ENCODE measurements at regions not wholly inside any gene's neighbourhood (a gene's known extent, or its start where the extent isn't known, plus 50 kb on each side); places are given as distances from the start of the nearest gene placed in this dataset.

GRCh38 chr13:81671064-81671463 is 1330.1 kb upstream of the SPRY2 start:
- H3K27me3 ChIP-seq (ENCODE audit: control insufficient read depth, insufficient read depth, low read length): no peaks in the 10 kb centered on the region
- no peak overlapping the region for H3K9ac ChIP-seq (ENCODE audit: low read depth, low read length)
- no peak overlapping the region for H3K4me3 ChIP-seq (ENCODE audit: low read depth, low read length)
- H3K36me3 ChIP-seq (ENCODE audit: control insufficient read depth, insufficient read depth, low read length): no peaks in the 10 kb centered on the region
- peaks cover 10% of the 10 kb centered on the region for H3K4me1 ChIP-seq (ENCODE audit: control insufficient read depth, insufficient read depth, low read length)
- H3K9me3 ChIP-seq (ENCODE audit: control insufficient read depth, insufficient read depth, low read length): no peaks in the 10 kb centered on the region

GRCh38 chr13:81670048-81670447 is 1329.1 kb upstream of the SPRY2 start:
- Histone ChIP-seq H3K9ac (ENCODE audit: low read depth, low read length) (no peak overlapping the region), H3K9me3 (ENCODE audit: control insufficient read depth, insufficient read depth, low read length) (no peaks in the 10 kb centered on the region), H3K36me3 (ENCODE audit: control insufficient read depth, insufficient read depth, low read length) (no peaks in the 10 kb centered on the region), H3K4me3 (ENCODE audit: low read depth, low read length) (no peak overlapping the region), H3K4me1 (ENCODE audit: control insufficient read depth, insufficient read depth, low read length) (peaks cover 10% of the 10 kb centered on the region), H3K27me3 (ENCODE audit: control insufficient read depth, insufficient read depth, low read length) (no peaks in the 10 kb centered on the region)

GRCh38 chr13:81664872-81665271 is 1323.9 kb upstream of the SPRY2 start:
- no peak overlapping the region for H3K9ac ChIP-seq (ENCODE audit: low read depth, low read length)
- H3K36me3 ChIP-seq (ENCODE audit: control insufficient read depth, insufficient read depth, low read length): no peaks in the 10 kb centered on the region
- no peaks in the 10 kb centered on the region for H3K9me3 ChIP-seq (ENCODE audit: control insufficient read depth, insufficient read depth, low read length)
- H3K27me3 ChIP-seq (ENCODE audit: control insufficient read depth, insufficient read depth, low read length): no peaks in the 10 kb centered on the region
- peaks cover 5% of the 10 kb centered on the region for H3K4me1 ChIP-seq (ENCODE audit: control insufficient read depth, insufficient read depth, low read length)
- H3K4me3 ChIP-seq (ENCODE audit: low read depth, low read length): no peak overlapping the region

DNA sequence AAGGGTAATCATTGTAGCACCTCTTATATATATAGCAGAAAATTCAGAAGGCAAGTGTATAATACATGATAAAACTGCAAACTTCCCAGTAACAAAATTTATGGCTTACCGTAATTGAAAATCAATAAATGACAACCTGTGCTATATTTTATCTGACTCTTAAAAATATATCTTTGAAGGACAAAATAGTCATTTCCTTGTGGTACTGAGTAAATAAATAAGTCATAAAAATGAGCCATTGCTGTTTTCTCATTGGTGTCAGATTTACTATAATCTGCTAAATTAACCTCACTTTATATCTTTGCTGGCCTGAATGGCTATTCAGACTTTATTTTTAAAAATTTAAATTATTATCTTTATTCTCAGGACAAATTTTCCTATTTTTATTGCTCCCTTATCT is 1319.1 kb upstream of the SPRY2 start:
- no peak overlapping the region for H3K9ac ChIP-seq (ENCODE audit: low read depth, low read length)
- H3K36me3 ChIP-seq (ENCODE audit: control insufficient read depth, insufficient read depth, low read length): no peaks in the 10 kb centered on the region
- no peaks in the 10 kb centered on the region for H3K4me1 ChIP-seq (ENCODE audit: control insufficient read depth, insufficient read depth, low read length)
- H3K9me3 ChIP-seq (ENCODE audit: control insufficient read depth, insufficient read depth, low read length): no peaks in the 10 kb centered on the region
- no peak overlapping the region for H3K4me3 ChIP-seq (ENCODE audit: low read depth, low read length)
- H3K27me3 ChIP-seq (ENCODE audit: control insufficient read depth, insufficient read depth, low read length): no peaks in the 10 kb centered on the region

DNA sequence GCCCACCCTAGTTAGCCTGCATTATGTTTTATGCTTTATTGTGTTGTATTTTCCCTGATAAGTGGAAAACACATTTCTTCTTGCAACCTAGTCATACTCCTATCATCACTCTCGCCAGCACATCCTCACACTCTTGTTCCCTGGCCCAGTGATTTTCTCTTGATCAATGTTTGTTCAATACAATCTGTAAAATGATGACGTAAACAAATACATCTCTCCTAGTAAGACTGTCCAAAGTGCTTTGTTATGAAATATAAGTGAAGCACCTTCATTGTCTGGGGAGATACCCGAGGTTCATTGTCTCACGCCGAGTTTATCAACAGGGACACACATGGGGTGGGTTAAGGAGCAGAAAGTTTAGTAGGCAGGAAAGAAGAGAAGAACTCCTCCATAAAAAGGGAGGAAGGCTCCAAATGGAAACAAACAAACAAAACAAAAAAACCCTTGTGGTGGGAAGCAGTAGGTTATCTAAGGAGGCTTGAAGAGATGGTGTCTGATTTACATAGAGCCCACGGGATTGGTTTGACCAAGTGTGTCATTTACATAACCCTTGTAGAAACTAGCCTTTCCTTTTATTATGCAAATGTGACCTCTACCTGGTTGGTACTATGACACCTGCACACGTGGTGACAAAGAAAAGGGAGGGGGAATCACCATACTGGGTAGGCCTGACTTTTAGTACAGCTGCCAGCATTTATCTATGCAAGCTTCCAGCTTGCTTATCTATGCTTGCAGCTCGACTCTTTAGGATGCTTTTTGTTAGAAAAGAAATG is 1317.9 kb upstream of the SPRY2 start:
- Histone ChIP-seq H3K27me3 (ENCODE audit: control insufficient read depth, insufficient read depth, low read length) (no peaks in the 10 kb centered on the region), H3K9me3 (ENCODE audit: control insufficient read depth, insufficient read depth, low read length) (no peaks in the 10 kb centered on the region), H3K9ac (ENCODE audit: low read depth, low read length) (no peak overlapping the region), H3K4me3 (ENCODE audit: low read depth, low read length) (no peak overlapping the region), H3K4me1 (ENCODE audit: control insufficient read depth, insufficient read depth, low read length) (no peaks in the 10 kb centered on the region), H3K36me3 (ENCODE audit: control insufficient read depth, insufficient read depth, low read length) (no peaks in the 10 kb centered on the region)

GRCh38 chr13:81639984-81640582 is 1299.2 kb upstream of the SPRY2 start:
- H3K36me3 ChIP-seq (ENCODE audit: control insufficient read depth, insufficient read depth, low read length): no peaks in the 10 kb centered on the region
- H3K4me1 ChIP-seq (ENCODE audit: control insufficient read depth, insufficient read depth, low read length): no peaks in the 10 kb centered on the region
- H3K9me3 ChIP-seq (ENCODE audit: control insufficient read depth, insufficient read depth, low read length): no peaks in the 10 kb centered on the region
- no peaks in the 10 kb centered on the region for H3K27me3 ChIP-seq (ENCODE audit: control insufficient read depth, insufficient read depth, low read length)
- no peak overlapping the region for H3K4me3 ChIP-seq (ENCODE audit: low read depth, low read length)
- H3K9ac ChIP-seq (ENCODE audit: low read depth, low read length): no peak overlapping the region

DNA sequence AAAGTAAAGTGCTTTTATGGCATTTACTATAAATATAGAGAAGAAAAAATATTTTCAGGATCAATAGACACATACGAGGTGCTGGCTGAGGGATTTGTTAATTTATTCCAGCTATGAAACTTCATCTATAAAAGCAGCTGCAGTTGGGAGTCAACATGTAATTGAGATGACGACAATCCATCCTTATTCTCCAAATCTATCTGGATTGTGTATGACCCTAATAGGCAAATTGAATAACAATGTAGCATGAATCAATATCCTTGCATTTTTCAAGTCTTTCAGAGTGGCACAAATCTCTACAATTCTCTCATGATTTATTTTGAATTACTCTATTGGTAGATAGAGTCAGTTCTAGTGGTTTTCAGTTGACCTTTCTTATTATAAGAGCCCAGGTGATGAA is 1296.5 kb upstream of the SPRY2 start:
- H3K9ac ChIP-seq (ENCODE audit: low read depth, low read length): no peak overlapping the region

DNA sequence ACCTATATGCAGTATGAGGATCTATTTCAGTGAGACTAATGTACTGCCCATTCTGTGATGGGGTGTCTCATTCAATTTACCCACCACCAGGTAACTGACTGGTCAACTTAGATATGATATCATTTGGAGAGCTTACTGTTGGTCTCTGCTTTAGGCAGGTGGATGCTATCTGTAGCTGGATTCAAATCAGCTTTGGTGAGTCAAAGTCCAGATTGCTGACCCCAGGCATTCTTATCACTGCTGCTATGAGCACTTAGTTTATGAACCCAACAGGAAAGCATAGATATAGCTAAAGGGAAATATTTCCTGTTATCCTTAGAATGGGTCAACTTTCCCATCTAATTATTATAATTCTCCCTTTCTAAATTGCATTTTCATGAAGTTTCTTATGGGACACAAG is 1295.2 kb upstream of the SPRY2 start:
- Histone ChIP-seq H3K9ac (ENCODE audit: low read depth, low read length) (no peak overlapping the region), H3K27me3 (ENCODE audit: control insufficient read depth, insufficient read depth, low read length) (no peaks in the 10 kb centered on the region), H3K36me3 (ENCODE audit: control insufficient read depth, insufficient read depth, low read length) (no peaks in the 10 kb centered on the region), H3K4me3 (ENCODE audit: low read depth, low read length) (no peak overlapping the region), H3K4me1 (ENCODE audit: control insufficient read depth, insufficient read depth, low read length) (no peaks in the 10 kb centered on the region), H3K9me3 (ENCODE audit: control insufficient read depth, insufficient read depth, low read length) (no peaks in the 10 kb centered on the region)

More for the DNA sequence above, 1296.5 kb upstream of the SPRY2 start:
- H3K27me3 ChIP-seq (ENCODE audit: control insufficient read depth, insufficient read depth, low read length): no peaks in the 10 kb centered on the region
- no peak overlapping the region for H3K4me3 ChIP-seq (ENCODE audit: low read depth, low read length)
- H3K4me1 ChIP-seq (ENCODE audit: control insufficient read depth, insufficient read depth, low read length): no peaks in the 10 kb centered on the region
- no peaks in the 10 kb centered on the region for H3K36me3 ChIP-seq (ENCODE audit: control insufficient read depth, insufficient read depth, low read length)
- no peaks in the 10 kb centered on the region for H3K9me3 ChIP-seq (ENCODE audit: control insufficient read depth, insufficient read depth, low read length)

DNA sequence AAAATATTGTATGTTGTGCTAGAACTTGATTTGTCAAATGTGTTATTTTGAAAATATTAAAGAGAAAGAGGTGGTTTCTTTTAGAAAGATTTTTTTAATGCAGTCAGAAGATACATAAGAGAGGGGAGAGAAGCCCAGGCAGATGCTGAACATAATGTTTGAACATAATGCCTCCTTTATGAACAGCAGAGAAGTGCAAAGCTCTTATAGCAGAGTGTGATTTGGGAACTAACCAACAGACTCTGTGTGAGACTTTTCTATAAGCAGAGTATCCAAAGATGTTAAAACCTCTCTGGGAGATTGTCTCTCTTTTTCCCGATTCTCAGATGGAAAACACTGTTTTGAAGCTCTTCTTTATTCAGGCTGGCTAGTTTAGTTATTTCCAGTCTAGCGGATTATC is 1274.1 kb upstream of the SPRY2 start:
- Histone ChIP-seq H3K36me3 (ENCODE audit: control insufficient read depth, insufficient read depth, low read length) (no peaks in the 10 kb centered on the region), H3K27me3 (ENCODE audit: control insufficient read depth, insufficient read depth, low read length) (no peaks in the 10 kb centered on the region), H3K9ac (ENCODE audit: low read depth, low read length) (no peak overlapping the region), H3K9me3 (ENCODE audit: control insufficient read depth, insufficient read depth, low read length) (no peaks in the 10 kb centered on the region), H3K4me1 (ENCODE audit: control insufficient read depth, insufficient read depth, low read length) (no peaks in the 10 kb centered on the region), H3K4me3 (ENCODE audit: low read depth, low read length) (no peak overlapping the region)

GRCh38 chr13:81610644-81611043 is 1269.7 kb upstream of the SPRY2 start:
- no peaks in the 10 kb centered on the region for H3K4me1 ChIP-seq (ENCODE audit: control insufficient read depth, insufficient read depth, low read length)
- no peak overlapping the region for H3K4me3 ChIP-seq (ENCODE audit: low read depth, low read length)
- no peaks in the 10 kb centered on the region for H3K36me3 ChIP-seq (ENCODE audit: control insufficient read depth, insufficient read depth, low read length)
- H3K9ac ChIP-seq (ENCODE audit: low read depth, low read length): no peak overlapping the region
- H3K9me3 ChIP-seq (ENCODE audit: control insufficient read depth, insufficient read depth, low read length): no peaks in the 10 kb centered on the region
- no peaks in the 10 kb centered on the region for H3K27me3 ChIP-seq (ENCODE audit: control insufficient read depth, insufficient read depth, low read length)

DNA sequence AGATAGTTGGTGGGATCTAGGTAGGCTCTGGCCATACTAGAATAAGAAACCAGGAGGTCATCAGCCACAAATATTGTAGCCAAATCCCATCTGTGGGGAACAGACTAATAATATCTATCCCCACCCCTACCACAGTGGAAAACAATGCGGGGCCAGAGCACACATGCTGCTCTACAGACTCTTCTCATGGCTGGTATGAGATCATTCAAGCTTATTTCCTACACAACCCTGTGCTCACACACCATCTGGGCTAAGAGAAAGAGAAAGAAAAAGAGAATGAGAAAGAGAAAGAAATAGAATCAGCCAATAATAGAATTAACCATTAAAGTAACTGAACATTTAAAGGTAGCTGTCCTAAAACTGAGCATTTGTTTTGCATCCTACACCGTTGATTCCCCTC is 1268.4 kb upstream of the SPRY2 start:
- H3K4me1 ChIP-seq (ENCODE audit: control insufficient read depth, insufficient read depth, low read length): no peaks in the 10 kb centered on the region
- H3K9me3 ChIP-seq (ENCODE audit: control insufficient read depth, insufficient read depth, low read length): no peaks in the 10 kb centered on the region
- no peak overlapping the region for H3K9ac ChIP-seq (ENCODE audit: low read depth, low read length)
- no peaks in the 10 kb centered on the region for H3K36me3 ChIP-seq (ENCODE audit: control insufficient read depth, insufficient read depth, low read length)
- no peak overlapping the region for H3K4me3 ChIP-seq (ENCODE audit: low read depth, low read length)
- H3K27me3 ChIP-seq (ENCODE audit: control insufficient read depth, insufficient read depth, low read length): no peaks in the 10 kb centered on the region

DNA sequence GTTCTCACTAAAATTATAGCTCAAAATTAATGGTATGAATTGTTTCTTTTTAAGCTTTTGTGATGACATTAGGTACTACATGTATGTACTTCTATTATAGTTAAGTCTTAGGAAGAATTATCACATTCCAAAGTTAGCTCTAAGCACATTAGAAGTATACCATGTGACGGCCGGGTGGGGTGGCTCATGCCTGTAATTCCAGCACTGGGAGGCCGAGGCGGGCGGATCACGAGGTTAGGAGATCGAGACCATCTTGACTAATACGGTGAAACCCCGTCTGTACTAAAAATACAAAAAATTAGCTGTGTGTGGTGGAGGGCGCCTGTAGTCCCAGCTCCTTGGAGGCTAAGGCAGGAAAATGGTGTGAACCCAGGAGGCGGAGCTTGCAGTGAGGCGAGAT is 1265.1 kb upstream of the SPRY2 start:
- H3K4me1 ChIP-seq (ENCODE audit: control insufficient read depth, insufficient read depth, low read length): no peaks in the 10 kb centered on the region
- no peaks in the 10 kb centered on the region for H3K36me3 ChIP-seq (ENCODE audit: control insufficient read depth, insufficient read depth, low read length)
- no peak overlapping the region for H3K4me3 ChIP-seq (ENCODE audit: low read depth, low read length)
- H3K9ac ChIP-seq (ENCODE audit: low read depth, low read length): no peak overlapping the region
- no peaks in the 10 kb centered on the region for H3K9me3 ChIP-seq (ENCODE audit: control insufficient read depth, insufficient read depth, low read length)
- H3K27me3 ChIP-seq (ENCODE audit: control insufficient read depth, insufficient read depth, low read length): no peaks in the 10 kb centered on the region
